GM19023 (cell line): ENCODE measurements at regions not wholly inside any gene's neighbourhood (a gene's known extent, or its start where the extent isn't known, plus 50 kb on each side); places are given as distances from the start of the nearest gene placed in this dataset.
"Not testable (repeated sequence)": the region's sequence is repeated elsewhere in the genome, so short reads cannot be mapped to it uniquely, and the experiment has no call there.

Source experiments
- ATAC-seq: cut with Tn5 transposase; IDR thresholded peaks from one replicate; pipeline ENCODE4 v1.9.1; 2021; ENCODE audit warnings: mild to moderate bottlenecking, moderate library complexity; ENCODE audit not compliant: unreplicated experiment

- ATAC-seq: no peak
Measured at GRCh38 chr17:68135141-68135887, 99.8 kb downstream of the KPNA2 start.

- no peak for ATAC-seq
Measured at GRCh38 chr17:68141050-68141449, 105.5 kb downstream of the KPNA2 start.

- no peak for ATAC-seq
Measured at GRCh38 chr17:68142595-68142994, 105.2 kb upstream of the AMZ2 start.

- no peak for ATAC-seq
Measured at GRCh38 chr17:68143425-68143824, 104.4 kb upstream of the AMZ2 start.

GRCh38 chr17:68145088-68145487 is 102.8 kb upstream of the AMZ2 start:
- ATAC-seq: no peak

- ATAC-seq: no peak
Measured at GRCh38 chr17:68148936-68149335, 98.9 kb upstream of the AMZ2 start.

- no peak for ATAC-seq
Measured at GRCh38 chr17:68152161-68152571, 95.7 kb upstream of the AMZ2 start.

- ATAC-seq: no peak
Measured at GRCh38 chr17:68155692-68156091, 92.2 kb upstream of the AMZ2 start.

GRCh38 chr17:68161644-68162428 is 86.0 kb upstream of the AMZ2 start:
- no peak for ATAC-seq

GRCh38 chr17:68168273-68169164 is 79.3 kb upstream of the AMZ2 start:
- ATAC-seq: not testable (repeated sequence)

- ATAC-seq: not testable (repeated sequence)
Measured at GRCh38 chr17:68169165-68169821, 78.5 kb upstream of the AMZ2 start.

- no peak for ATAC-seq
Measured at GRCh38 chr17:68169840-68170239, 78.0 kb upstream of the AMZ2 start.

GRCh38 chr17:68170246-68170645 is 77.6 kb upstream of the AMZ2 start:
- no peak for ATAC-seq

GRCh38 chr17:68172461-68172954 is 75.3 kb upstream of the AMZ2 start:
- no peak for ATAC-seq

GRCh38 chr17:68175416-68175815 is 72.4 kb upstream of the AMZ2 start:
- ATAC-seq: no peak

GRCh38 chr17:68175905-68176304 is 71.9 kb upstream of the AMZ2 start:
- ATAC-seq: no peak

GRCh38 chr17:68176718-68177117 is 71.1 kb upstream of the AMZ2 start:
- ATAC-seq: no peak

- no peak for ATAC-seq
Measured at GRCh38 chr17:68178831-68179230, 69.0 kb upstream of the AMZ2 start.

GRCh38 chr17:68179236-68179925 is 68.5 kb upstream of the AMZ2 start:
- ATAC-seq: no peak

GRCh38 chr17:68179926-68180285 is 67.9 kb upstream of the AMZ2 start:
- no peak for ATAC-seq
